ENCODE measurements at regions not wholly inside any gene's neighbourhood (a gene's known extent, or its start where the extent isn't known, plus 50 kb on each side); places are given as distances from the start of the nearest gene placed in this dataset.

- no peak for TF ChIP-seq EZH2 (IDR thresholded peaks at IDR 0.05; ENCODE audit: borderline replicate concordance, low read length)
- TF ChIP-seq, protein P1, sequence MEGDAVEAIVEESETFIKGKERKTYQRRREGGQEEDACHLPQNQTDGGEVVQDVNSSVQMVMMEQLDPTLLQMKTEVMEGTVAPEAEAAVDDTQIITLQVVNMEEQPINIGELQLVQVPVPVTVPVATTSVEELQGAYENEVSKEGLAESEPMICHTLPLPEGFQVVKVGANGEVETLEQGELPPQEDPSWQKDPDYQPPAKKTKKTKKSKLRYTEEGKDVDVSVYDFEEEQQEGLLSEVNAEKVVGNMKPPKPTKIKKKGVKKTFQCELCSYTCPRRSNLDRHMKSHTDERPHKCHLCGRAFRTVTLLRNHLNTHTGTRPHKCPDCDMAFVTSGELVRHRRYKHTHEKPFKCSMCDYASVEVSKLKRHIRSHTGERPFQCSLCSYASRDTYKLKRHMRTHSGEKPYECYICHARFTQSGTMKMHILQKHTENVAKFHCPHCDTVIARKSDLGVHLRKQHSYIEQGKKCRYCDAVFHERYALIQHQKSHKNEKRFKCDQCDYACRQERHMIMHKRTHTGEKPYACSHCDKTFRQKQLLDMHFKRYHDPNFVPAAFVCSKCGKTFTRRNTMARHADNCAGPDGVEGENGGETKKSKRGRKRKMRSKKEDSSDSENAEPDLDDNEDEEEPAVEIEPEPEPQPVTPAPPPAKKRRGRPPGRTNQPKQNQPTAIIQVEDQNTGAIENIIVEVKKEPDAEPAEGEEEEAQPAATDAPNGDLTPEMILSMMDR (conservative IDR thresholded peaks at IDR 0.05 in 1 of 2, IDR thresholded peaks at IDR 0.05 in 1 of 2; ENCODE audit: extremely low read depth in 1 of 2, insufficient read depth in 1 of 2, low read depth in 1 of 2, low read length in 2 of 2), result no peak
These were observed 163.9 kb upstream of the LCORL start for GRCh38 chr4:18185491-18185890.
